ENCODE measurements at regions not wholly inside any gene's neighbourhood (a gene's known extent, or its start where the extent isn't known, plus 50 kb on each side); places are given as distances from the start of the nearest gene placed in this dataset.

- H3K27me3 ChIP-seq (ENCODE audit: insufficient read depth, low read depth, severe bottlenecking): no peaks in the 10 kb centered on the region
- no peak for TF ChIP-seq CTCF (IDR thresholded peaks at IDR 0.05; ENCODE audit: low read depth, low read length)
- H3K9me3 ChIP-seq (ENCODE audit: severe bottlenecking): no peaks in the 10 kb centered on the region
- DNase-seq: no peak
- no peak overlapping the region for H3K4me3 ChIP-seq (ENCODE audit: low read depth, low read length)
- H3K36me3 ChIP-seq: no peaks in the 10 kb centered on the region
- no peak overlapping the region for H3K27ac ChIP-seq
Observed at GRCh38 chr17:73888862-73889261, 244.6 kb upstream of the SDK2 start.

DNA sequence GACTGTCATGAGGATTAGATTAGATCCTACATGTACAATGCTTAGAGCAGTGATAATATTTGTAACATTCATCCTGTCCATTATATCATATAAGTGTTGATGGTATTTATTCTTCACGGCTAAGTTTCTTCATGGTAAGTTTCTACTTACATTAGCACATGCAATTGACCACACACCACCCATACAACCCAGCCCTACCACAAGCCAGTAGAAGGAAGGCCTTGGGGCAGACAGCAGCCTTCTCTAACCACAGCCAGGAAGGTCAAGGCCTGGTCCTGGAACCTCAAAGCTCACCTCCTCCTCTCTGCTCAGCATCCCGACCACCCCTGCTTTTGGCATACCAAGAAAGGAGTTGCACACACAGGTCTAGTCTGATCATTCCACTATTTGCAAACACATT is 245.2 kb upstream of the SDK2 start:
- no peaks in the 10 kb centered on the region for H3K27me3 ChIP-seq (ENCODE audit: insufficient read depth, low read depth, severe bottlenecking)
- no peak overlapping the region for H3K27ac ChIP-seq
- no peak for DNase-seq
- H3K36me3 ChIP-seq: no peaks in the 10 kb centered on the region
- no peak for TF ChIP-seq CTCF (IDR thresholded peaks at IDR 0.05; ENCODE audit: low read depth, low read length)
- H3K9me3 ChIP-seq (ENCODE audit: severe bottlenecking): no peaks in the 10 kb centered on the region
- H3K4me3 ChIP-seq (ENCODE audit: low read depth, low read length): no peak overlapping the region

GRCh38 chr17:73890831-73891405 is 246.7 kb upstream of the SDK2 start:
- no peak for DNase-seq
- no peaks in the 10 kb centered on the region for H3K36me3 ChIP-seq
- no peak for TF ChIP-seq CTCF (IDR thresholded peaks at IDR 0.05; ENCODE audit: low read depth, low read length)
- H3K9me3 ChIP-seq (ENCODE audit: severe bottlenecking): no peaks in the 10 kb centered on the region
- no peak overlapping the region for H3K27ac ChIP-seq
- H3K4me3 ChIP-seq (ENCODE audit: low read depth, low read length): no peak overlapping the region
- no peaks in the 10 kb centered on the region for H3K27me3 ChIP-seq (ENCODE audit: insufficient read depth, low read depth, severe bottlenecking)

GRCh38 chr17:73895157-73895556 is 250.9 kb upstream of the SDK2 start:
- no peak for TF ChIP-seq CTCF (IDR thresholded peaks at IDR 0.05; ENCODE audit: low read depth, low read length)
- no peak overlapping the region for H3K4me3 ChIP-seq (ENCODE audit: low read depth, low read length)
- no peaks in the 10 kb centered on the region for H3K27me3 ChIP-seq (ENCODE audit: insufficient read depth, low read depth, severe bottlenecking)
- H3K27ac ChIP-seq: no peak overlapping the region
- no peaks in the 10 kb centered on the region for H3K36me3 ChIP-seq
- no peak for DNase-seq
- H3K9me3 ChIP-seq (ENCODE audit: severe bottlenecking): no peaks in the 10 kb centered on the region

- Histone ChIP-seq H3K36me3 (no peaks in the 10 kb centered on the region), H3K27ac (no peak overlapping the region), H3K27me3 (ENCODE audit: insufficient read depth, low read depth, severe bottlenecking) (no peaks in the 10 kb centered on the region), H3K4me3 (ENCODE audit: low read depth, low read length) (no peak overlapping the region), H3K9me3 (ENCODE audit: severe bottlenecking) (no peaks in the 10 kb centered on the region)
- TF ChIP-seq CTCF (IDR thresholded peaks at IDR 0.05; ENCODE audit: low read depth, low read length): no peak
- DNase-seq: no peak
Observed at GRCh38 chr17:73896966-73897365, 252.7 kb upstream of the SDK2 start.

- peak; percentile 3 for DNase-seq
- no peak for TF ChIP-seq CTCF (IDR thresholded peaks at IDR 0.05; ENCODE audit: low read depth, low read length)
- Histone ChIP-seq H3K36me3 (no peaks in the 10 kb centered on the region), H3K27ac (no peak overlapping the region), H3K27me3 (ENCODE audit: insufficient read depth, low read depth, severe bottlenecking) (no peaks in the 10 kb centered on the region), H3K9me3 (ENCODE audit: severe bottlenecking) (no peaks in the 10 kb centered on the region), H3K4me3 (ENCODE audit: low read depth, low read length) (no peak overlapping the region)
Observed at GRCh38 chr17:73899839-73900238, 255.6 kb upstream of the SDK2 start.
